GM10248 (cell line): ENCODE measurements at regions not wholly inside any gene's neighbourhood (a gene's known extent, or its start where the extent isn't known, plus 50 kb on each side); places are given as distances from the start of the nearest gene placed in this dataset.
"Not testable (repeated sequence)": the region's sequence is repeated elsewhere in the genome, so short reads cannot be mapped to it uniquely, and the experiment has no call there.

Experiments used
- CTCF ChIA-PET: fragments of 300-600 bp; sonication (Branson Sonifier 250); formaldehyde crosslinking; extraction: SDS; loops from one replicate; lab custom pipeline; 2021; ENCODE audit warnings: antibody characterized with exemption; lab: Yijun Ruan, JAX
- POLR2A ChIA-PET: fragments of 350-650 bp; sonication (Branson Sonifier 250); formaldehyde crosslinking; extraction: SDS; loops from one replicate; lab custom pipeline; 2020; ENCODE audit warnings: antibody characterized with exemption; lab: Yijun Ruan, JAX
- DNase-seq: peaks from one replicate; pipeline ENCODE4 v3.0.0; 2012; ENCODE audit errors: extremely low spot score
- TF ChIP-seq, protein P1 (sequence below): IDR thresholded peaks from 2 replicates; pipeline ENCODE4 v1.5.1; 2012; ENCODE audit warnings: mild to moderate bottlenecking, low read depth; ENCODE audit errors: extremely low read depth, missing control alignments, control extremely low read depth

- TF ChIP-seq, protein P1, sequence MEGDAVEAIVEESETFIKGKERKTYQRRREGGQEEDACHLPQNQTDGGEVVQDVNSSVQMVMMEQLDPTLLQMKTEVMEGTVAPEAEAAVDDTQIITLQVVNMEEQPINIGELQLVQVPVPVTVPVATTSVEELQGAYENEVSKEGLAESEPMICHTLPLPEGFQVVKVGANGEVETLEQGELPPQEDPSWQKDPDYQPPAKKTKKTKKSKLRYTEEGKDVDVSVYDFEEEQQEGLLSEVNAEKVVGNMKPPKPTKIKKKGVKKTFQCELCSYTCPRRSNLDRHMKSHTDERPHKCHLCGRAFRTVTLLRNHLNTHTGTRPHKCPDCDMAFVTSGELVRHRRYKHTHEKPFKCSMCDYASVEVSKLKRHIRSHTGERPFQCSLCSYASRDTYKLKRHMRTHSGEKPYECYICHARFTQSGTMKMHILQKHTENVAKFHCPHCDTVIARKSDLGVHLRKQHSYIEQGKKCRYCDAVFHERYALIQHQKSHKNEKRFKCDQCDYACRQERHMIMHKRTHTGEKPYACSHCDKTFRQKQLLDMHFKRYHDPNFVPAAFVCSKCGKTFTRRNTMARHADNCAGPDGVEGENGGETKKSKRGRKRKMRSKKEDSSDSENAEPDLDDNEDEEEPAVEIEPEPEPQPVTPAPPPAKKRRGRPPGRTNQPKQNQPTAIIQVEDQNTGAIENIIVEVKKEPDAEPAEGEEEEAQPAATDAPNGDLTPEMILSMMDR = no peak
- no peak for DNase-seq
- ChIA-PET POLR2A (no interaction called here), CTCF (no interaction called here)
Observed at GRCh38 chr20:40902661-40903060, 126.0 kb upstream of the TOP1 start.

DNA sequence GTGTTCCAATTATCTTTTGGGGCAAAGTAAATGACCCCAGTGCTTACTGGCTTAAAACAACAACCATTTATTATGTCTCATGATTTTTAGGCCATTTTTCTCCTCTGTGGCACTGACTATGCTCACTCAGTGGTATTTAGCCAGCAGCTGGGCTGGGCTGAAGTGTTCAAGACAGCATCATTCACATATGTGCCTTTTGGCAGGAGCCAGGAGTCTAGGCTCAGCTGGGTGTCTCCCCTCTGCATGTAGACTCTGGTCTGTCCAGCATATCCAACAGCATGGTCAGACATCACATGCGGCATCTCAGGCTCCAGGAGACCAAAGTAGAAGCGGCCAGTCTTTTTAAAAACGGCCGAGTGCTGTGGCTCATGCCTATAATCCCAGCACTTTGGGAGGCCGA is 120.3 kb upstream of the TOP1 start:
- no peak for DNase-seq
- TF ChIP-seq, protein P1 = no peak
- ChIA-PET POLR2A (no interaction called here), CTCF (no interaction called here)

GRCh38 chr20:40909489-40909888 is 119.1 kb upstream of the TOP1 start:
- CTCF ChIA-PET, POLR2A ChIA-PET, DNase-seq: not testable (repeated sequence)

- CTCF ChIA-PET, DNase-seq, POLR2A ChIA-PET: not testable (repeated sequence)
Observed at GRCh38 chr20:40910436-40910835, 118.2 kb upstream of the TOP1 start.

DNA sequence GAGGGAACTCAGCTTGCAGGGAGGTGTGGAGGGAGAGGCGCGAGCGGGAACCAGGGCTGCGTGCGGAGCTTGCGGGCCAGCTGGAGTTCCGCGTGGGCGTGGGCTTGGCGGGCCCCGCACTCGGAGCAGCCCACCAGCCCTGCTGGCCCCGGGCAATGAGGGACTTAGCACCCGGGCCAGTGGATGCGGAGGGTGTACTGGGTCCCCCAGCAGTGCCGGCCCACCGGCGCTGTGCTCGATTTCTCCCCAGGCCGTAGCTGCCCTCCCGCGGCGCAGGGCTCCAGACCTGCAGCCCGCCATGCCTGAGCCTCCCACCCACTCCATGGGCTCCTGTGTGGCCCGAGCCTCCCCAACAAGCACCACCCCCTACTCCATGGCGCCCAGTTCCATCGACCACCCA is 117.5 kb upstream of the TOP1 start:
- POLR2A ChIA-PET = not testable (repeated sequence)

GRCh38 chr20:40913224-40914185 is 115.1 kb upstream of the TOP1 start:
- no peak for DNase-seq
- TF ChIP-seq, protein P1 = no peak
- ChIA-PET CTCF (no interaction called here), POLR2A (no interaction called here)

More for the DNA sequence above, 117.5 kb upstream of the TOP1 start:
- CTCF ChIA-PET, DNase-seq: not testable (repeated sequence)

- no peak for DNase-seq
- TF ChIP-seq, protein P1 = no peak
- ChIA-PET CTCF (no interaction called here), POLR2A (no interaction called here)
Observed at GRCh38 chr20:40915756-40916155, 112.9 kb upstream of the TOP1 start.

DNA sequence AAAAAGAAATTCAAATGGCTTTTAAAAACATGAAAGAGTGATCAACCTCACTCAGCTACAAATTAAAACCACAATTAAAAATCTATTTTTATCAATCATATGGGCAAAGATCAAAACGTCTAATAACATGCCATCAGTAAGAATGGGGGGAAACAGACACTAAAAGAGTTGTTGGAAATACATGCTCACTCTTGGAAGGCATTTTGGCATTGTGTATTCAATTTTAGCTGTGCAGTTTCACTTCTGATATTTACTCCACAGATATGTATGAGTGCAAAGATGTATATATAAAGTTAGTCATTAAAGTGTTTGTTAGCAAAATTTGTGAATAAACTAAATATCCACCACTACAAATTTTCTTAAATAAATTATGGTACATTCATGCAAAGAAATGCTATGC is 112.3 kb upstream of the TOP1 start:
- DNase-seq = no peak
- TF ChIP-seq, protein P1 = no peak
- ChIA-PET POLR2A (no interaction called here), CTCF (no interaction called here)
